ENCODE measurements at regions not wholly inside any gene's neighbourhood (a gene's known extent, or its start where the extent isn't known, plus 50 kb on each side); places are given as distances from the start of the nearest gene placed in this dataset.

DNA sequence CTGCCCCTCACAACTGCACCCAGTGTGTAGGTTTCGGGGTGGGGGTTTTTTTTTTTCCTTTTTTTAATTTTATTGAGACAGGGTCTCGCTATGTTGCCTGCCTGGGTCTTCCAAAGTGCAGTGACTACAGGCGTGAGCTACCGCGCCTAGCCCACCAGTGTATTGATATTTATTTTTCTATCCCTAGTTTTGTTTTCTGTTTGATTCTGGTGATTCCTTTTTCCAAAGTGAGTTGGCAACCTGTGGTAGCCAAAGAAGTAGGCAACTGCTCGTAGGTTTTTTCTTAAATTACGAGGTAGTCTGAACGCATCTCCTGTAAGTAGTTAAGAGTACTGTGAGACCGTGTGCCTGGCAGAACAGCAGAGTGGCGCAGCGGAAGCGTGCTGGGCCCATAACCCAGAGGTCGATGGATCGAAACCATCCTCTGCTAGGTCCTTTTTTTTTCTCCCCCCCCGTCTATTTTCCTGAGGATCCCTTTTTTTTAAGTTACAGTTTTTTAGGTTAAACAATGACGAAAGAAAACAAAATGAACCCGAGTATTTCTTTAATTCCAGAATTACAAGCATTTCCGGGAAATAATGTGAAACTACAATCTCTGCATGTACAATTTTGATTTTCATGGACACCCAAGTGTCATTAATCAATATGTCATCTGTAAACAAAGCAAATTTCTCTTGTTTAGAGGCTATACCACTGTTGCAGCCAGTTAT lies 78.7 kb upstream of the BTN3A2 start:
- no peaks in the 10 kb centered on the region for H3K9me3 ChIP-seq (ENCODE audit: insufficient read depth, low read depth, low read length)
- peaks cover 11% of the 10 kb centered on the region for H3K79me2 ChIP-seq (ENCODE audit: insufficient read depth, low read length)
- peak overlapping the region; percentile 74 for H3K4me3 ChIP-seq (ENCODE audit: low read length, poor library complexity, severe bottlenecking)
- no peaks in the 10 kb centered on the region for H3K9me2 ChIP-seq (replicated peaks; ENCODE audit: low read depth, low read length)
- TF ChIP-seq EZH2phosphoT487 (IDR thresholded peaks at IDR 0.05; ENCODE audit: borderline replicate concordance) = no peak
- TF ChIP-seq, protein P1, sequence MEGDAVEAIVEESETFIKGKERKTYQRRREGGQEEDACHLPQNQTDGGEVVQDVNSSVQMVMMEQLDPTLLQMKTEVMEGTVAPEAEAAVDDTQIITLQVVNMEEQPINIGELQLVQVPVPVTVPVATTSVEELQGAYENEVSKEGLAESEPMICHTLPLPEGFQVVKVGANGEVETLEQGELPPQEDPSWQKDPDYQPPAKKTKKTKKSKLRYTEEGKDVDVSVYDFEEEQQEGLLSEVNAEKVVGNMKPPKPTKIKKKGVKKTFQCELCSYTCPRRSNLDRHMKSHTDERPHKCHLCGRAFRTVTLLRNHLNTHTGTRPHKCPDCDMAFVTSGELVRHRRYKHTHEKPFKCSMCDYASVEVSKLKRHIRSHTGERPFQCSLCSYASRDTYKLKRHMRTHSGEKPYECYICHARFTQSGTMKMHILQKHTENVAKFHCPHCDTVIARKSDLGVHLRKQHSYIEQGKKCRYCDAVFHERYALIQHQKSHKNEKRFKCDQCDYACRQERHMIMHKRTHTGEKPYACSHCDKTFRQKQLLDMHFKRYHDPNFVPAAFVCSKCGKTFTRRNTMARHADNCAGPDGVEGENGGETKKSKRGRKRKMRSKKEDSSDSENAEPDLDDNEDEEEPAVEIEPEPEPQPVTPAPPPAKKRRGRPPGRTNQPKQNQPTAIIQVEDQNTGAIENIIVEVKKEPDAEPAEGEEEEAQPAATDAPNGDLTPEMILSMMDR (conservative IDR thresholded peaks at IDR 0.05; ENCODE audit: low read length) = no peak
- H3K27me3 ChIP-seq (ENCODE audit: insufficient read depth, low read length, poor library complexity, severe bottlenecking) = no peaks in the 10 kb centered on the region
- no peaks in the 10 kb centered on the region for H3K36me3 ChIP-seq (ENCODE audit: insufficient read depth, low read length)
- no peak overlapping the region for H2AFZ ChIP-seq (ENCODE audit: low read length)
- H3F3A ChIP-seq (ENCODE audit: low read depth) = peaks cover 6% of the 10 kb centered on the region; the same call in 1 of the 2 replicates
- H3K9ac ChIP-seq (ENCODE audit: low read depth, low read length, poor library complexity, severe bottlenecking) = peak overlapping the region; percentile 91
- H3K4me1 ChIP-seq (ENCODE audit: insufficient read depth, low read length, poor library complexity, severe bottlenecking) = peaks cover 11% of the 10 kb centered on the region
- no peaks in the 10 kb centered on the region for H4K20me1 ChIP-seq (ENCODE audit: insufficient read depth, low read length, poor library complexity, severe bottlenecking)
- peak overlapping the region; percentile 74 for H3K4me2 ChIP-seq (ENCODE audit: low read depth, low read length, poor library complexity, severe bottlenecking)

DNA sequence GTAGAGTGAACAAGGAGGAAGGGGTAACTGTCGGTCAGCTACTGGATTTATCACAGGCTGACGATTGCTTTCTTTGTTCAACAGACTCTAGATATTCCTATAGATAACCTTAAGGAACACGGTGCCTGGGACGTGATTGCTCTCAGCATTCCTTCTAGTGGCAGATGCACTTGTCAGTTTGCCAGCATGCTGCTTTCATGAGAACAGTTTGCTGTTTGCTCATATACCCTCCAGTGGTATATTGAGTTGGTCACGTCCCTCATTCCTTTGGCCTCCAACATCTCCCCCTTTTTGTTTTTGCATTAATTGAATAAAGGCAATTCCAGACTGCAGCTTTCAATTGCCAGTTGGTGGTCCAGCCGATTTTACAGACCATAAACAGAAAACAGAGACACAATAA lies 76.8 kb upstream of the BTN3A2 start:
- no peaks in the 10 kb centered on the region for H4K20me1 ChIP-seq (ENCODE audit: insufficient read depth, low read length, poor library complexity, severe bottlenecking)
- peaks cover 7% of the 10 kb centered on the region for H3K4me1 ChIP-seq (ENCODE audit: insufficient read depth, low read length, poor library complexity, severe bottlenecking)
- H3K9ac ChIP-seq (ENCODE audit: low read depth, low read length, poor library complexity, severe bottlenecking) = no peak overlapping the region
- H3K79me2 ChIP-seq (ENCODE audit: insufficient read depth, low read length) = peaks cover 7% of the 10 kb centered on the region
- no peak overlapping the region for H3K4me3 ChIP-seq (ENCODE audit: low read length, poor library complexity, severe bottlenecking)
- no peaks in the 10 kb centered on the region for H3K36me3 ChIP-seq (ENCODE audit: insufficient read depth, low read length)
- no peak for TF ChIP-seq EZH2phosphoT487 (IDR thresholded peaks at IDR 0.05; ENCODE audit: borderline replicate concordance)
- TF ChIP-seq, protein P1 (conservative IDR thresholded peaks at IDR 0.05; ENCODE audit: low read length) = no peak
- no peaks in the 10 kb centered on the region for H3K9me3 ChIP-seq (ENCODE audit: insufficient read depth, low read depth, low read length)
- H3K4me2 ChIP-seq (ENCODE audit: low read depth, low read length, poor library complexity, severe bottlenecking) = no peak overlapping the region
- peaks cover 6% of the 10 kb centered on the region; the same call in 1 of the 2 replicates for H3F3A ChIP-seq (ENCODE audit: low read depth)
- no peaks in the 10 kb centered on the region for H3K27me3 ChIP-seq (ENCODE audit: insufficient read depth, low read length, poor library complexity, severe bottlenecking)
- no peaks in the 10 kb centered on the region for H3K9me2 ChIP-seq (replicated peaks; ENCODE audit: low read depth, low read length)
- H2AFZ ChIP-seq (ENCODE audit: low read length) = no peak overlapping the region

GRCh38 chr6:26290941-26291340 lies 74.1 kb upstream of the BTN3A2 start:
- H3K9ac ChIP-seq (ENCODE audit: low read depth, low read length, poor library complexity, severe bottlenecking) = no peak overlapping the region
- no peak overlapping the region for H3K4me3 ChIP-seq (ENCODE audit: low read length, poor library complexity, severe bottlenecking)
- no peaks in the 10 kb centered on the region for H3F3A ChIP-seq (ENCODE audit: low read depth)
- no peak overlapping the region for H3K4me2 ChIP-seq (ENCODE audit: low read depth, low read length, poor library complexity, severe bottlenecking)
- H3K36me3 ChIP-seq (ENCODE audit: insufficient read depth, low read length) = no peaks in the 10 kb centered on the region
- H3K79me2 ChIP-seq (ENCODE audit: insufficient read depth, low read length) = no peaks in the 10 kb centered on the region
- H3K27me3 ChIP-seq (ENCODE audit: insufficient read depth, low read length, poor library complexity, severe bottlenecking) = no peaks in the 10 kb centered on the region
- H4K20me1 ChIP-seq (ENCODE audit: insufficient read depth, low read length, poor library complexity, severe bottlenecking) = no peaks in the 10 kb centered on the region
- TF ChIP-seq, protein P1 (conservative IDR thresholded peaks at IDR 0.05; ENCODE audit: low read length) = no peak
- TF ChIP-seq EZH2phosphoT487 (IDR thresholded peaks at IDR 0.05; ENCODE audit: borderline replicate concordance) = no peak
- no peak overlapping the region for H2AFZ ChIP-seq (ENCODE audit: low read length)
- H3K9me3 ChIP-seq (ENCODE audit: insufficient read depth, low read depth, low read length) = no peaks in the 10 kb centered on the region
- no peaks in the 10 kb centered on the region for H3K9me2 ChIP-seq (replicated peaks; ENCODE audit: low read depth, low read length)
- H3K4me1 ChIP-seq (ENCODE audit: insufficient read depth, low read length, poor library complexity, severe bottlenecking) = peaks cover 5% of the 10 kb centered on the region
